AG04450 (cell line): ENCODE measurements at regions not wholly inside any gene's neighbourhood (a gene's known extent, or its start where the extent isn't known, plus 50 kb on each side); places are given as distances from the start of the nearest gene placed in this dataset.
"Not testable (repeated sequence)": the region's sequence is repeated elsewhere in the genome, so short reads cannot be mapped to it uniquely, and the experiment has no call there.

ENCODE experiments used
- CTCF ChIA-PET: fragments of 300-600, 350-600 bp; formaldehyde crosslinking; extraction: SDS; loops from one replicate; lab custom pipeline; 2022; ENCODE audit warnings: antibody characterized with exemption, inconsistent platforms; lab: Charles Lee
- POLR2A ChIA-PET: fragments of 350-600 bp; formaldehyde crosslinking; extraction: SDS; loops from one replicate; lab custom pipeline; 2021; ENCODE audit warnings: antibody characterized with exemption, inconsistent platforms; lab: Yijun Ruan, JAX
- DNase-seq: peaks from one replicate; pipeline ENCODE4 v3.0.0-alpha.2; 2011; ENCODE audit warnings: low read depth, low spot score
- H3K27ac ChIP-seq: one replicate; pipeline ENCODE4 v1.5.1; 2012; ENCODE audit warnings: low read depth, low read length, control low read depth
- H3K27me3 ChIP-seq: one replicate; pipeline ENCODE4 v1.6.0; 2012; ENCODE audit warnings: low read length; ENCODE audit not compliant: control insufficient read depth, insufficient read depth
- H3K4me3 ChIP-seq: 2 replicates; pipeline ENCODE4 v1.5.1; 2011; ENCODE audit warnings: mild to moderate bottlenecking, low read depth, low read length, control low read depth
- H3K9me3 ChIP-seq: 2 replicates; pipeline ENCODE4 v1.5.1; 2012; ENCODE audit warnings: low read length; ENCODE audit not compliant: control insufficient read depth, insufficient read depth
- CTCF ChIP-seq: IDR thresholded peaks from 2 replicates; pipeline ENCODE4 v1.5.1; 2011; ENCODE audit warnings: low read depth, low read length, control low read depth, inconsistent platforms

GRCh38 chr10:2326411-2326810 lies 589.1 kb upstream of the ADARB2 start:
- no peak for DNase-seq
- POLR2A ChIA-PET = no interaction called here
- H3K27ac ChIP-seq = no peak overlapping the region
- H3K27me3 ChIP-seq = no peaks in the 10 kb centered on the region
- H3K4me3 ChIP-seq = no peak overlapping the region
- peaks cover 33% of the 10 kb centered on the region for H3K9me3 ChIP-seq
- TF ChIP-seq CTCF = no peak
- CTCF ChIA-PET = no interaction called here

GRCh38 chr10:2315045-2315485 lies 577.7 kb upstream of the ADARB2 start:
- H3K27ac ChIP-seq, DNase-seq, POLR2A ChIA-PET, CTCF ChIA-PET, H3K27me3 ChIP-seq, H3K4me3 ChIP-seq: not testable (repeated sequence)
- peaks cover 39% of the 10 kb centered on the region for H3K9me3 ChIP-seq

- POLR2A ChIA-PET = no interaction called here
- Histone ChIP-seq H3K27ac (no peak overlapping the region), H3K27me3 (no peaks in the 10 kb centered on the region), H3K4me3 (no peak overlapping the region), H3K9me3 (peaks cover 17% of the 10 kb centered on the region)
- CTCF ChIA-PET = no interaction called here
- DNase-seq = no peak
- no peak for TF ChIP-seq CTCF
Observed at GRCh38 chr10:2306081-2306480, 568.8 kb upstream of the ADARB2 start.

- Histone ChIP-seq H3K27ac (no peak overlapping the region), H3K27me3 (no peaks in the 10 kb centered on the region), H3K4me3 (no peak overlapping the region), H3K9me3 (peaks cover 15% of the 10 kb centered on the region)
- ChIA-PET POLR2A (no interaction called here), CTCF (no interaction called here)
- no peak for TF ChIP-seq CTCF
- no peak for DNase-seq
Observed at GRCh38 chr10:2303169-2303568, 565.8 kb upstream of the ADARB2 start.

GRCh38 chr10:2301227-2301626 lies 563.9 kb upstream of the ADARB2 start:
- Histone ChIP-seq H3K27me3 (no peaks in the 10 kb centered on the region), H3K27ac (no peak overlapping the region), H3K4me3 (no peak overlapping the region), H3K9me3 (peaks cover 21% of the 10 kb centered on the region)
- ChIA-PET POLR2A (no interaction called here), CTCF (no interaction called here)
- no peak for DNase-seq
- no peak for TF ChIP-seq CTCF

- no peaks in the 10 kb centered on the region for H3K27me3 ChIP-seq
- H3K4me3 ChIP-seq = no peak overlapping the region
- ChIA-PET CTCF (no interaction called here), POLR2A (no interaction called here)
- H3K9me3 ChIP-seq = peaks cover 23% of the 10 kb centered on the region
- H3K27ac ChIP-seq = no peak overlapping the region
- DNase-seq = no peak
- no peak for TF ChIP-seq CTCF
Observed at GRCh38 chr10:2300231-2300630, 562.9 kb upstream of the ADARB2 start.
